Mucosa of descending colon (tissue), 3 donors: ENCODE measurements at regions not wholly inside any gene's neighbourhood (a gene's known extent, or its start where the extent isn't known, plus 50 kb on each side); places are given as distances from the start of the nearest gene placed in this dataset.

Source experiments
- ATAC-seq: fragments of 200-7000 bp; cut with Tn5 transposase; one replicate; pipeline ENCODE4 v1.9.1; 2020; ENCODE audit warnings: mild to moderate bottlenecking, moderate library complexity
- DNase-seq, 3 donors: peaks; one replicate each; pipeline ENCODE4 v3.0.0-alpha.2; 2020
- H3K36me3 ChIP-seq: fragments of 200-600 bp; one replicate; pipeline ENCODE4 v1.8.0; 2021; ENCODE audit warnings: low read depth, mild to moderate bottlenecking
- H3K4me1 ChIP-seq: fragments of 200-600 bp; one replicate; pipeline ENCODE4 v1.8.0; 2021; ENCODE audit warnings: low read depth, mild to moderate bottlenecking
- H3K4me3 ChIP-seq: fragments of 200-600 bp; one replicate; pipeline ENCODE4 v1.8.0; 2021; ENCODE audit warnings: mild to moderate bottlenecking
- H3K9me3 ChIP-seq: fragments of 200-600 bp; one replicate; pipeline ENCODE4 v1.8.0; 2021; ENCODE audit warnings: mild to moderate bottlenecking
- CTCF ChIP-seq: fragments of 200-600 bp; IDR thresholded peaks from one replicate; pipeline ENCODE4 v1.8.0; 2022; ENCODE audit warnings: antibody characterized with exemption, mild to moderate bottlenecking
- intact Hi-C, 2 donors: fragments of 100-400 bp; cut with DNase I in 1 of 2; cut with micrococcal nuclease in 1 of 2; formaldehyde crosslinking; loops; one replicate each; pipeline versions ENCODE4 v1.11.0 to v1.11.1; 2022; cut with DNase I, micrococcal nuclease
- donor health status: DM: no; HTN: no; CAD: no; lungs with moderate emphysema.
- donor health status: DM: no; HTN: no; CAD: no.
- donor health status: DM: no; HTN: yes; CAD: no.

- DNase-seq: no peak
- H3K9me3 ChIP-seq: no peaks in the 10 kb centered on the region
- H3K4me3 ChIP-seq: no peak overlapping the region
- no peaks in the 10 kb centered on the region for H3K4me1 ChIP-seq
- TF ChIP-seq CTCF: no peak
- intact Hi-C loops: no loop called here
- no peak for ATAC-seq
- no peaks in the 10 kb centered on the region for H3K36me3 ChIP-seq
Measured at GRCh38 chr1:112177314-112177713, 187.8 kb upstream of the KCND3 start.

GRCh38 chr1:112188611-112189010 lies 199.1 kb upstream of the KCND3 start:
- no peaks in the 10 kb centered on the region for H3K9me3 ChIP-seq
- no peak for TF ChIP-seq CTCF
- H3K36me3 ChIP-seq: no peaks in the 10 kb centered on the region
- no peak for ATAC-seq
- no peaks in the 10 kb centered on the region for H3K4me1 ChIP-seq
- H3K4me3 ChIP-seq: no peak overlapping the region
- intact Hi-C loops: no loop called here
- no peak for DNase-seq

- no peaks in the 10 kb centered on the region for H3K4me1 ChIP-seq
- DNase-seq (no peak), ATAC-seq (no peak)
- H3K4me3 ChIP-seq: no peak overlapping the region
- TF ChIP-seq CTCF: no peak
- intact Hi-C loops: no loop called here
- no peaks in the 10 kb centered on the region for H3K9me3 ChIP-seq
- H3K36me3 ChIP-seq: no peaks in the 10 kb centered on the region
Measured at GRCh38 chr1:112196008-112196588, 199.9 kb upstream of the CTTNBP2NL start.

- intact Hi-C loops: no loop called here
- H3K36me3 ChIP-seq: no peaks in the 10 kb centered on the region
- ATAC-seq (no peak), DNase-seq (no peak)
- H3K4me1 ChIP-seq: no peaks in the 10 kb centered on the region
- no peak for TF ChIP-seq CTCF
- H3K4me3 ChIP-seq: no peak overlapping the region
- no peaks in the 10 kb centered on the region for H3K9me3 ChIP-seq
Measured at GRCh38 chr1:112196731-112197130, 199.3 kb upstream of the CTTNBP2NL start.

GRCh38 chr1:112209493-112209892 lies 186.5 kb upstream of the CTTNBP2NL start:
- no peak for ATAC-seq
- intact Hi-C loops: no loop called here
- TF ChIP-seq CTCF: no peak
- H3K4me3 ChIP-seq: no peak overlapping the region
- no peaks in the 10 kb centered on the region for H3K4me1 ChIP-seq
- no peaks in the 10 kb centered on the region for H3K9me3 ChIP-seq
- no peaks in the 10 kb centered on the region for H3K36me3 ChIP-seq
- no peak for DNase-seq

GRCh38 chr1:112219267-112219666 lies 176.7 kb upstream of the CTTNBP2NL start:
- DNase-seq: no peak
- ATAC-seq: no peak
- intact Hi-C loops: no loop called here
- H3K36me3 ChIP-seq: no peaks in the 10 kb centered on the region
- H3K4me1 ChIP-seq: no peaks in the 10 kb centered on the region
- no peak for TF ChIP-seq CTCF
- H3K4me3 ChIP-seq: no peak overlapping the region
- no peaks in the 10 kb centered on the region for H3K9me3 ChIP-seq
